OCI-LY7 (cell line): ENCODE measurements at regions not wholly inside any gene's neighbourhood (a gene's known extent, or its start where the extent isn't known, plus 50 kb on each side); places are given as distances from the start of the nearest gene placed in this dataset.

Experiments used
- BruUV-seq: library from RNA; stranded (reverse); fragments of 400-500 nt; replicated peaks from 2 replicates; lab custom pipeline; 2021; lab: Mats Ljungman, UMichigan
- CTCF ChIA-PET: fragments of 300-600 bp; sonication (Branson Sonifier 250); formaldehyde crosslinking; loops from one replicate; lab custom pipeline; 2022; ENCODE audit warnings: antibody characterized with exemption; ENCODE audit not compliant: unreplicated experiment; lab: Charles Lee
- POLR2A ChIA-PET: fragments of 300-600 bp; sonication (Branson Sonifier 250); formaldehyde crosslinking; loops from one replicate; lab custom pipeline; 2022; ENCODE audit warnings: antibody characterized with exemption; lab: Charles Lee
- DNase-seq: peaks from one replicate; pipeline ENCODE4 v3.0.0-alpha.2; 2015; ENCODE audit warnings: low spot score
- H2AFZ ChIP-seq: fragments of 200-600 bp; sonication (generic), shearing (Covaris generic); 2 replicates; pipeline ENCODE4 v1.6.1; 2014; ENCODE audit warnings: mild to moderate bottlenecking, antibody characterized with exemption, low read length, moderate library complexity
- H3K27ac ChIP-seq: fragments of 200-600 bp; sonication (generic); 2 replicates; pipeline ENCODE4 v1.5.1; 2014; ENCODE audit warnings: mixed run types, low read depth, mild to moderate bottlenecking, moderate library complexity, low read length, inconsistent platforms; ENCODE audit not compliant: poor library complexity, severe bottlenecking
- H3K36me3 ChIP-seq: fragments of 200-600 bp; sonication (generic); 2 replicates; pipeline ENCODE4 v1.6.1; 2014; ENCODE audit warnings: mild to moderate bottlenecking, antibody characterized with exemption, low read length, moderate library complexity, mixed read lengths; ENCODE audit not compliant: insufficient read depth
- H3K4me1 ChIP-seq: fragments of 200-600 bp; sonication (generic); 2 replicates; pipeline ENCODE4 v1.5.1; 2014; ENCODE audit warnings: mild to moderate bottlenecking, low read length; ENCODE audit not compliant: insufficient read depth, poor library complexity, severe bottlenecking
- H3K4me2 ChIP-seq: fragments of 200-600 bp; sonication (generic); 2 replicates; pipeline ENCODE4 v1.6.1; 2014; ENCODE audit warnings: mild to moderate bottlenecking, low read length
- H3K4me3 ChIP-seq: fragments of 200-600 bp; sonication (generic); 2 replicates; pipeline ENCODE4 v1.5.1; 2014; ENCODE audit warnings: mild to moderate bottlenecking, low read depth, low read length; ENCODE audit not compliant: poor library complexity, severe bottlenecking
- H3K79me2 ChIP-seq: fragments of 200-600 bp; sonication (generic); 2 replicates; pipeline ENCODE4 v1.6.1; 2016; ENCODE audit warnings: low read depth, mild to moderate bottlenecking, low read length, moderate library complexity, mixed read lengths; ENCODE audit not compliant: insufficient read depth
- H3K9me2 ChIP-seq: fragments of 200-600 bp; sonication (generic); 2 replicates; pipeline ENCODE4 v1.6.1; 2016; ENCODE audit warnings: mild to moderate bottlenecking, low read length, mixed read lengths; ENCODE audit not compliant: insufficient read depth
- H3K9me3 ChIP-seq: fragments of 200-600 bp; sonication (generic); 2 replicates; pipeline ENCODE4 v1.6.1; 2014; ENCODE audit warnings: mild to moderate bottlenecking, mixed run types, low read length, mixed read lengths
- H4K20me1 ChIP-seq: fragments of 200-600 bp; sonication (generic); 2 replicates; pipeline ENCODE4 v1.6.1; 2014; ENCODE audit warnings: mild to moderate bottlenecking, antibody characterized with exemption, low read length, moderate library complexity, mixed read lengths; ENCODE audit not compliant: insufficient read depth
- CTCF ChIP-seq: fragments of 200-600 bp; sonication (generic); conservative IDR thresholded peaks from 2 replicates; pipeline ENCODE4 v1.5.1; 2014; ENCODE audit warnings: mild to moderate bottlenecking, antibody characterized with exemption, low read length, moderate library complexity, mixed read lengths
- EZH2phosphoT487 ChIP-seq: fragments of 200-600 bp; sonication (generic); IDR thresholded peaks from 2 replicates; pipeline ENCODE4 v1.6.1; 2018; ENCODE audit warnings: low read depth, borderline replicate concordance, mild to moderate bottlenecking, mixed run types, antibody characterized with exemption, low read length, moderate library complexity, mixed read lengths
- intact Hi-C: fragments of 100-400 bp; cut with micrococcal nuclease; formaldehyde crosslinking; loops from one replicate; pipeline ENCODE4 v1.10.0; 2022; ENCODE audit not compliant: unreplicated experiment

DNA sequence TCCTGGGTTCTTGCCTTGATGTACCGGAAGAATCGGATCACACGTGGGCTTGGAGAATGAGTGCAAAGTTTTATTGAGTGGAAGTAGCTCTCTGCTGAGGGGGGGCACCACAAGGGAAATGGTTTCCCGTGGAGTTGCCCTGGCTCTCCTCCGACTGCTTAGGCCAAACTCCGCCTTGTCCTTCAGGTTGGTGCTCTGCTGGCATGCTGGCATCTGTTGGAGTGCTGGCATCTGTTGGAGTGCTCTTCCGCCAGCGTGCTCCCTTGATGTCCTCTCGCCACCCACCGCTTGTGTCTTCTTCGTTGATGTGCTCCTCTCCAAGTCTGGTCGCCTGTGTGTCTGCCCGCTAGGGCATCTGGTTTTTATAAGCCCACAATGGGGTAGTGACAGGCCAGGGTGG lies 317.1 kb upstream of the HSF2 start:
- H2AFZ ChIP-seq, result no peak overlapping the region
- BruUV-seq, result no TSS peak

GRCh38 chr6:122092366-122092765 lies 307.1 kb upstream of the HSF2 start:
- no peaks in the 10 kb centered on the region for H3K4me1 ChIP-seq
- POLR2A ChIA-PET, result no interaction called here
- intact Hi-C loops, result no loop called here
- CTCF ChIA-PET, result no interaction called here
- no peak overlapping the region for H3K4me3 ChIP-seq
- no TSS peak for BruUV-seq
- TF ChIP-seq CTCF, result no peak
- TF ChIP-seq EZH2phosphoT487, result no peak
- no peak for DNase-seq
- H3K27ac ChIP-seq, result no peak overlapping the region
- no peaks in the 10 kb centered on the region for H3K9me2 ChIP-seq
- no peaks in the 10 kb centered on the region for H3K36me3 ChIP-seq
- no peak overlapping the region for H2AFZ ChIP-seq
- H3K9me3 ChIP-seq, result no peaks in the 10 kb centered on the region
- no peaks in the 10 kb centered on the region for H3K79me2 ChIP-seq
- no peaks in the 10 kb centered on the region for H4K20me1 ChIP-seq
- H3K4me2 ChIP-seq, result no peak overlapping the region

More for the DNA sequence above, 317.1 kb upstream of the HSF2 start:
- H3K4me1 ChIP-seq, result no peaks in the 10 kb centered on the region
- no peaks in the 10 kb centered on the region for H3K79me2 ChIP-seq
- intact Hi-C loops, result no loop called here
- H4K20me1 ChIP-seq, result no peaks in the 10 kb centered on the region
- no peaks in the 10 kb centered on the region for H3K9me3 ChIP-seq
- H3K4me2 ChIP-seq, result no peak overlapping the region
- H3K36me3 ChIP-seq, result no peaks in the 10 kb centered on the region
- DNase-seq, result no peak
- CTCF ChIA-PET, result interaction anchor here (0.5 kb wide), 1 partner anchor 11 kb away, joined by 5 read pairs; no protein-coding TSS in a partner anchor
- no peak overlapping the region for H3K4me3 ChIP-seq
- no peak for TF ChIP-seq EZH2phosphoT487
- no peak for TF ChIP-seq CTCF
- no peaks in the 10 kb centered on the region for H3K9me2 ChIP-seq
- no peak overlapping the region for H3K27ac ChIP-seq
- POLR2A ChIA-PET, result no interaction called here

DNA sequence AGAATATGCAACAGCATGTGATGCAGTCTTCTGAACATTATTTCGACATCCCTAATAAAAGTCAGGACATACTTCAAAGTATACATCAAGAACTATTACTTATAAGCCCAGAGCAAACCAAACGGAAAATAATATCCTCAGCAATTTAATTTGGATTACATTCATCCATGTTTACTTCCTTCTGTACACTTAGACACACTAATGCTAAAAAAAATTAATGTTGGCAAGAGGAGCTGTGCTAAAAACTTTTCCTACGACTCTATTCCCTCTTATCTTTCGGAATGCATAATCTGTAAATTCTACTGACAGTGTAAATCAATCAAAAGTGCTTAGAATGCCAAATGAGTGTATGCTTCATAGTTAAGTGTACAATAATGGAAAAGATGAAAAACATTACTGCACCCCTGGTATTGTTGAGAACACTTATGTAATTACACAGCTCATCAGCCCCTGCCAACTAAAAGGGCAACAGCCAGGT lies 301.2 kb upstream of the HSF2 start:
- Histone ChIP-seq H3K4me3 (no peak overlapping the region), H4K20me1 (no peaks in the 10 kb centered on the region), H3K4me1 (no peaks in the 10 kb centered on the region), H3K36me3 (no peaks in the 10 kb centered on the region), H3K27ac (no peak overlapping the region), H2AFZ (no peak overlapping the region), H3K4me2 (no peak overlapping the region), H3K79me2 (no peaks in the 10 kb centered on the region), H3K9me3 (no peaks in the 10 kb centered on the region), H3K9me2 (no peaks in the 10 kb centered on the region)
- intact Hi-C loops, result no loop called here
- DNase-seq, result no peak
- ChIA-PET POLR2A (no interaction called here), CTCF (no interaction called here)
- no TSS peak for BruUV-seq
- TF ChIP-seq CTCF (no peak), EZH2phosphoT487 (no peak)
